ENCODE measurements at regions not wholly inside any gene's neighbourhood (a gene's known extent, or its start where the extent isn't known, plus 50 kb on each side); places are given as distances from the start of the nearest gene placed in this dataset.
"Not testable (repeated sequence)": the region's sequence is repeated elsewhere in the genome, so short reads cannot be mapped to it uniquely, and the experiment has no call there.

DNA sequence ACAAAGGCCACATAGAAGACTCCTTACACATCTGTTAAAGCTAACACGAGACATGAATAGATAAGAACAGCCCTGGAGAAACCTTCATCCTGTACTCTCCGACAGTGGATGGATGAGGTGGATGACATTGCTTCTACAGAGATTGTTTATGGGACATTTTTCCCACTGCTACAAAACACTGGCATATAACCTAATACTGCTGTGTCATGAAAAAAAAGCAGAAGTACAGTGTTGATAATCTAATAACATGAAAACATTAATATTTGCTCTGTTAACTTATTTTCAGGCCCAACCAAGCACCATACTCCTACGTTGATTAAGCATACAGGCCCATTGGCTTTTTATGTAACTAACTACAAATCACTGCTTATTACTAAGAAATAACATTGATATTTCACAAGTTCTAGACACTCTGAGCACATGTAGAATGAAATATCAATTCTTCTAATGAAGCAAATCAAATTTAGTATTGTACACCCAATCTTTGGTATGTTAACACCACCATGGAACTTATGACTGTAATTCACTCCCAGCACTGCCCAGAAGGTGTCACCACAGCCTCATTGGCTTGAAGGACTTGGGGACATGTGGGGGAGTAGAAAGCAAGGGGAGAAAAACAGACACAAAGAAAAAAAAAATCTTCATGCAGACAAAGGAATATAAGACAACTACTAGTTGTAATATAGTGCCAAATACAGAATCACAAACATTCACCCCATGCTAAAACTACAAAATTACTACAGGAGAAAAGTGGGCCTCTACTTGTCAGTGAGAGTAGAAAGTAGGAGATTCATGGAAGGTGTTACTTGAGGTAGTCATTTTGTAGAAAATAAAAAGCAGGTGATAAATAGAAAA is 330.0 kb upstream of the PMFBP1 start:
- DNase-seq: peak; percentile 26

DNA sequence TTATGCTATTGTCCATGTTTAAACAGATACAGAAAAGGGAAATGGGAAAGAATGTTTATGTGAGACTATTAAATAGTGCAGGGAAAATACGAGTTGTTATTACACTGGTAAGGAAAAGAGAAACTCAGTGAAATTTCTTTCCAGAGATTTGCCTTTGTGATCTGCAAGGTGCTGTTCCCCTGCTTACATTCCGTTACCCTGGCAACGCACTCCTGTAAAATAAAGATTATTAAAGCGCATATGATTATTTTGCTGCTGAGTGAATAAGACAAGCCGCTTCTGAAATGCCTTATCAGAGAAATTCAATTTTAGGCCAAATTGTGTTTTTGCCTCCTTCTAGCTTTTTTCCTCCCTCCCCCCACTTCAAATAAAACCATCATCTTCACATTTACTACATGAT is 328.6 kb upstream of the PMFBP1 start:
- DNase-seq: no peak

DNA sequence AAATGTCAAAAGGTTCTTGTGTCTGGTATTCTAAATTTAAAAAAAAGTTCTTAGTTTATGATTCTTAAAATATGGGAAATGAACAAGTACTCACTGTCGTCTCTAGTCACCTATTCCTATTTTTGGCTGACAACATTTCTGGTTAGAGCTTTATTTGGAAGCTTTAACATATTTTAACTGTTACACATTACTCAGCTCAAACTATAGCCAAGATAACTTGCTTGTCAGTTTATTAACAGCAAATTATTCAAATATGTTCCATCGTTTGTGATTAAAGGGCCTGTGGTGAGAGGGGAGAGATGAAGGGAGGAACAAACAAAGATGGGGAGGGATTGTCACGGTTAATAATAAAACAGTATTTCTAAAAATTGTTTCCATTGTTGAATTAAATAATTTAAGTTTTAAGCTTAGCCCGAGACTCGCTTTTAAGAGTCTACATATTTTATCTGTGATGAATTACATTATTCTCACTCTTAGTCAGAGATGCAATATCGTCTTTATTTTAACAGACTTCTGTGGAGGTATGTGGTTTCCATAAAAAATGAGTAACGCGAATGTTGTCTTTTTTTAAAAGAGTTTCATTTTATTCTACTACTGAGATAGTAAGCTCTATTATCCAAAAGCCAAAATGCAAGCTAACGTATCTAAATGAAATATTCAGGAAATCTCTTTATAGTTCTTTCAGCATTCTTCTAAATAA is 321.9 kb upstream of the PMFBP1 start:
- no peak for DNase-seq

DNA sequence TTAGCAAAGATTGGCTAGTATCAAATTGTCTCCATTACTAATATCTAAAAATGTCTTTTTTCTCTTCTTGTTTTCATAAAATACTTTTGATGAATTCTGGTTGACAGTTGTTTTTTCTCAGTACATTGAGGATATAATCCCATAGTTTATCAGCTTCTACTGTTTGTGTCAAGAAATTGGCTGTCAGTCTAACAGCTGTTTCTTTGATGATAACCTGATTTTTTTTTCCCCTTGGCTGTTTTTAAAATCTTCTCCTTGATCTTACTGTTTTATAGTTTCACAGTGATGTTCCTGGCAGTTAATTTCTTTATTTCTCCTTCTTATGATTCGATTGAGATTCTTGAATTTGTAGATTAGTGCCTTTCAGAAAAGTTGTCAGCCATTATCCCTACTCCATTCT is 315.3 kb upstream of the PMFBP1 start:
- DNase-seq: no peak

DNA sequence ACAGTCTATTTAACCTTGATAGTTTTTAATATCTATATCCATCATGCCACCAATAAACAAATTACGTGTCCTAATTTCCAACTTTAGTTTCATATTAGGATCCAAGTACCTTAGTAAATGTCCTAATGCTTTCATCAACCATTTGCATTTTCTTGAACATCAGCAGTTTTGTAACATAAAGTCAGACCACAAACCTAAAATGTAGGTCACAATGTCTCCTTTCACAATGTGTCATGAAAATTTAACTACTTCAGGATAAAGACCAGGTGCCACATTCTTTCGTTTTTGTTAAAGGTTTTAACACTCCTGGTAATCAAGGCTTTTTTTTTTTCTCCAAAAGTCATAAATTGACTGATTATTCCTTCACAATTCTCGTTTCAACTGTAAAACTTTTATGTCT is 310.7 kb upstream of the PMFBP1 start:
- DNase-seq: no peak

DNA sequence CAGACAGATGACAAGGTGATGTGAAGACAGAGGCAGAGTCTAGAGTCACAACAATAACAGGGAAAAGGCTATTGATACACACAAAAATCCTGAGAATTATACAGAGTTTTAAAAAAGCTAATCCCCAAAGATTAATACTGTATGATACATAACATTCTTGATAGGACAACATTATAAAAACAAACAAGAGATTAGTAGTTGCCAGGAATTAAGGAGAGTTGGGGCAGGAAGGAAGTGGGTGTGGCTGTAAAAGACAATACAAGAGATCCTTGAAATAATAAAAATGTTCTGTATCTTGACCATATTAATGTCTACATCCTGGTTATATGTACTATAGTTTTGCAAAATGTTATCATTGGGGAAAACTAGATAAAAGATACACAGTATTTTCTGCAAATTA is 309.5 kb upstream of the PMFBP1 start:
- no peak for DNase-seq

DNA sequence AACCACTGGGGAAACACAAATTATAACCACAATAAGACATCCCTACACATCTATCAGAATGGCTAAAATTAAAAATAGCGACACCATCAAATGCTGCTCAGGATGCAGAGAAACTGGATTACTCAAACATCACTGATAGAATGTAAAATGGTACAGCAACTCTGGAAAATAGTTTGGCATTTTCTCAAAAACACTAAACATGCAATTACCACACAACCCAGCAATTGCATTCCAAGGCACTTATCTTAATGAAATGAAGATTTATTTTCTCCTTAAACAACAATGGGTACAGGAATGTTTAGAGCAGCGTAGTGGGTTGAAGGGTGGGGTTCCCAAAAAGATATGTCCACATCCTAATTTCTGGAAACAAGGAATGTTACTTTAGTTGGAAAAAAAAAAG is 309.0 kb upstream of the PMFBP1 start:
- no peak for DNase-seq

DNA sequence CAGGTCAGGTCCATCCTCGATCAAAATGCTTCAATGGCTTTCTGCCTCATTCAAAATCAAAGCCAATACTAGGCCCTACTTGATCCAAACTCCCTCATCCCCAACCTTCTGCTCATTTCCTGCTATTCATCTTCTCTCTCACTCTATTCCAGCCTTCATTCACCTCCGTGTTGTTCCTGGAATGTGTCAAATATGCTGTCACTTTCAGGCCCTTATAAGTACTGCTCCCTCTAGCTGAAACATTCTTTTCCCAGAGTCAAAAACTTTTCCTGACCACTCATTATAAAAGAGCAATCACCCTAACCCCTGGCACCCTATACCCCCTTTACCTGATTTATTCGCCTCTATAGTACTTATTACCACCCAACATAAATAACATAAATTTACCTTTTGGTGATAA is 303.7 kb upstream of the PMFBP1 start:
- no peak for DNase-seq

DNA sequence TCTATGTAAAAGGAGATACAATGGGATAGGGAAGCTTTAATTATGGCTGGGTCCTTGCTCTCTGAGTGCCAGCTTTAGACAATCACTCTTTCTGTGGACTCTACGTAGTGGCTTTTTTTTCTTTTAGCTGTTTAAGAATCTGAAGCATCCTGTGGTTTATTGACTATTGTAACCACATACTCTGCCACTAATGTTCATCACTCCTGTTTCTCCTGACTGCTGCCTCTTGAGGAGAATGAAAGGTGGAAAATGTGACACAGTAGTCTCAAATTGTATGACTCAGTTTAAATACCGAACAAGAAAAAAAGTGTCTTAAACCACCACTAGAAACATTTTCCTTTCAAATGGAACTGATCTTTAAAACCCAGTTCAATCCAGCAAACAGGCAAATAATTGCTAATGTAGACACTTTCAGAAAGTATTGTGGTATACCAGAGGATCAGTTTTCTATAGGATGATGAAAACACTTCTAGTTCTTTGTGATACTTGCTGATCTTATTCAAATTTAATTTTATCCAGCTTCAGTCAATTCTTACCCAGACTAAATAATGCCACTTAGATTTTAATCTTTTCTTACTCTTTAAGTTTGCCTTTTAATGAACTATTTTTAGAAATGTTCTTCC is 302.7 kb upstream of the PMFBP1 start:
- no peak for DNase-seq

DNA sequence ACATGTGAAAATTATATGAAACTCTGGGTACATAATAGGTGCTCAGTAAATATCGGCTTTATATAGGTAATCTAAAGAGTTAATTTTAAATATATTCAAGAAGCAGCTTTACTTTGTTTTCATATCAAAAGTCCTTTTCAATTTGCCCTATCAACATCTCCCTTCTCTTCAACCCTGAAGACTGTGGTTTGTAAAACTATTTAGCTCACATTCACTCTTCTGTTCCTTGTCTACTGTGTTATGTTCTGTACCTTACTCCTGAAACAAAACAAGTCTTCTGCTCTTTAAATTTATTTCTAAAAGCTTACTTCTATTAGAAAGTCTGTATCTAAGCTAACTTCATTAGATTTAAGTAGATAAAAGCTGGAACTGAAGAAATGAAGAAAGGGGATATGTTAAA is 301.7 kb upstream of the PMFBP1 start:
- DNase-seq: no peak

DNA sequence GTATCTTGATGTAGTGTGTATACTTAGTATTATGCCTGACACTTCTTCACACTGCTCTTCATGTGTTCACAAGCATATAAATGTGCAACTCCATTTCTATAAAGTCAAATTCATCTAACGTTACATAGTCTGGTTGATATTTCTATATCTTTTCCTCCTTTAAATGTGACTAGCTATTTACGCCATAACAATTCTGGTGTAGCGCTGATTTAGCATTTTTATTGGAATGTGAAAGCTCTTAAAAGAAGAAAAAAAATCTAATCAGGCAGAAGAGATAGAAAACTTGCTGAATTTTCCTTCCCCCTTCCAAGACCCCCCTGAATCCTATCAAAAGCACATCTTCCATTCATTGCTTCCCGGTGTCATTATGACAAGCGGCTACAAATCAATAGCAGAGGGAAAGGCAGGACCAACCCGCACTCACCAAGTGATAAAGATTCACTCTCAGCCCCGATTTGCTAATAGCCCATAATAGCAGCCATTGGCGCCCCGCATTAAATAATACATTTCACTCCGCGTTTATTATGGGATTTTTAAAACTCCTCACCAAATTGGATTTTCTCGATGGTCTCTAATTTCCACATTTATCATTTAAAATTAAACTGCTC is 299.5 kb upstream of the PMFBP1 start:
- no peak for DNase-seq

DNA sequence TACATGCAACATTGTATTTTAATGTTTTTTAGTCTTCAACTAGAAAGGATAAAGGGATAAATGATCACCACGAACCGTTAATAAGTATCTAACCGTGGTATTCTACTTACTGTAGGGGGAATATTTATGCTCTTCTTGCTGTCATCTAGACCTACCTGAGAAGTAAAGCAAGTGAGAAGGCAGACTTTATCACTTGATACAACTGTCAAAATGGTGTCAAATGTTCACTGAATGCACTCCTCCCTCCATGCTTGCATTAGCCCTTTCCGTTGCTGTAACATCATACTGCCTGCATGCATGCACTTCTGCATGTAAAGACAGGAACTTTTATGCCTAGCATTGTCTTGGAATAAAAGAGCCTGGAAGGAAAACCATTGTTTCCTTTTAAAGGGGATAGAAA is 298.6 kb upstream of the PMFBP1 start:
- no peak for DNase-seq

DNA sequence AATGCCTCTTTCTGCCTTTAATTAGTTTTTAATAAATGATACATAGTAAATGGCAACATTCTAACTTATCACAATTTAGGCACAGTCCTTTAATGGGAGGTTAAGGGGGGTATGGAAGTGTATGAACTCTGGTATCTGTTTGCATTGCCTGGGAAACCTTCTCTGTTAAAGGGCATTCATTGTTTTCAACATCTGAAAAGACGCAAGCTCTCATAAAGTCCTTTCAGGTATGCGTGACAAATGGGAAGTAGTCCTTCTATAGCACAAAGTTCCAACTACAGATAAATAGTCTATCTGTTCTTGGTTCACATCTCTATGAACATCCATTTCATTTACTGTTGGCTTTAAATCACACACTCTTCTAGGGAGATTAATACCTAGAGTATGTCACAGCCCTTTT is 298.0 kb upstream of the PMFBP1 start:
- no peak for DNase-seq

DNA sequence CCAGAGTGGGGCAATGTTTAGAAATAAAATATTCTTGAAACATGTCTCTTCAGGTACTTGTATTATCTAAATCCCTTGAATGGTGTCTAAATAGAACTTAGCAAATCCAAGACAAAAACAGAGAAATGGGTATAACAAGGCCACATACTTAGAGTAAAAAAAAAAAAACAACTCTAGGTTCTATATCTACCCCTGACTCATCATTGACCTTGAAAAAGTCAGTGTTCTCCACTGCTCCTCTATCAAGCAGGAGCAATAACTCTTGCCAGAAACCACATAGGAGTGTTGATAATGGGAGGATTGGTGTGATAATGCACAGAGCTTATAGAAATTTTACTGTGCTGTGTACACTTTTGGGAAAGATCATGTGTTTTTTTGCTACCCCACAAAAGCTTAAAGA is 296.6 kb upstream of the PMFBP1 start:
- DNase-seq: no peak

DNA sequence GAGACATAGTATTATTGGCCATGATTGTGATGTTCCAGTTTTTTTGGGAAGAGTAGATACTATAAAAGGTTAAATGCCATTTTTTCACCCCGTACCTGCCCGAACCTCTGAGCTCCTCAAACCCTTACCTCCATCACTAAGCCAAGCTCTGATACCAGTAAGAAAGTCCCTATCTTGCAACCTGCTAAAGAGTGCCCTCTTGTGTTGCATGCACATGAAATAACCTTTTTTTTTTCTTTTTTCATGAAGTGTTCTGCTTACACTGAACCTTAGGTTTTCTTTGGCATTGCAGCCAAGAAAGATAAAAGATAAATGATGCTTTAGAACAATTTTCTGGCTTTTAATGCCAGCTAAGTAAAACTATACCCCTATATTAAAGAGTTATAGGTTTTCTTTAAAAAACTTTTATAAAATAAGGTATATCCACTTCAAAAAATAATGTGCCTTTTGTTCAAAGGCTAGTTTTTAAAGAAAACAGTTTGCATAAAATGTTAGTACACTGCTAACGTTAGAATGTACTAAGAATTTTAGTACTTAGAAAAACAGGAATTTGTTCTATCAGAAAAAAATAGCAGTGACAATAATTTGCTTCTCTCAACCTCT is 295.3 kb upstream of the PMFBP1 start:
- no peak for DNase-seq

DNA sequence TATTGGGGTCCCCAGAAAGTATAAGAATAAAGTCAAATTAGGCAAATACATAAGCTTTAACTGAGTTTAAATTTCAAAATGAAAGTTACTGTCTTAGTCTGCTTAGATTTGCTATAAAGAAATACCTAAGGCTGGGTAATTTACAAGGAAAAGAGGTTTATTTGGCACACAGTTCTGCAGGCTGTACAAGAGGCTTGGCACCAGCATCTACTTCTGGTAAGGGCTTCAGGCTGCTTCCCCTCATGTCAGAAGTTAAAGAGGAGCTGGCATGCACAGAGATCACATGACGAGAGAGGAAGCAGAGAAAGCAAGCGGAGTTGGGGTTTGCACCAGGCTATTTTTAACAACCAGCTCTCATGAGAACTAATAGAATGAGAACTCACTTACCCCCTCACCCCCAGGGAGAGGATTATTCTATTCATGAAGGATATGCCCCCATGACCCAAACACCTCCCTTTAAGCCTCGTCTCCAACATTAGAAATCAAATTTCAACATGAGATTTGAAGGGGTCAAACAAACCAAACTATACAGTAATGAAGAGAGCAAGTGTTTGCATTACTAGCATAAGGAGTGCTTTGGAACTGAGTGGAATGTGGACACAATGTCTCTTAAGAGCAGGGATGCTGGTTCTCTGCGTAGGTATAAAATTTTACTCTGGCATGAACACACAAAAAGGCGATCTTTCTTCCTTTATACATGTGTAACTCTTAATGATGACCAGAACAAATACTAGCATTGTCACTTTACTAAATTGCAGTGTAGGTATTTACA is 292.8 kb upstream of the PMFBP1 start:
- DNase-seq: no peak

DNA sequence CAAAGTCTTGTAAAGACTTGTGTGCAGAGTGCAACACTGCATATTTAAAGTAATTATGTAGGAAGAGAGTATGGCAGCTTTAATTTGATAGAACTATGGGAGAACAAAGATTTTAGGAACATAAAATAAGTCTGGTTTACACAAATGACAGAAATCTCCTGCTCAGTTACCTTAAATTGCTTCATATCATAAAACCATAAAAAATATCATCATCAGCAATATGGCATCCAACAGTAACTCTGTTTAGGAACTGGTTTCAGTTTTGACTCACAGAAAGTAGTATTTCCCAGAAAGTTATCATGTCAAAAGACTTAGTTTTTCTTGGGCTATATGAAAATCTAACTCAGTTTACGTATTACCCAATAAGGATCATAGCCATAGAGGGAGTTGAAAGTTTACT is 292.1 kb upstream of the PMFBP1 start:
- DNase-seq: no peak

DNA sequence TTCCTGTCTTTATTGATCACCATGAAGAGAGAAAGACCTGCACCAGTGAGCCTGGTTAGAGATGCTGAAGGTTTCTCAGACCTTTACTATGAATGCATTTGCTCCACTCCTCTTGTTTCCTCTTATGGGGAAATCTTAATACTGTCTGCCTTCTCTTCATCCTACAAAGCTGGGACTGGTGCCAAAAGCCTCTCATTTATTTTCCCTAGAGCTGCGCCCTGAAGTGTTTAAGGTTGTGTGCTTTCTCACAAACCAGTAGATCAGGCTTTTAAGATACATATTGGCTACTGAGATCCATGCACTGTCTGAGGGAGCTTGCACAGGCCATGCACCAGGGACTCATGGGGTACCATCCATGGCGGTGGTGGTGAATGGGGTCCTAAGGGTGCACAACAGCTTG is 286.1 kb upstream of the PMFBP1 start:
- DNase-seq: no peak

DNA sequence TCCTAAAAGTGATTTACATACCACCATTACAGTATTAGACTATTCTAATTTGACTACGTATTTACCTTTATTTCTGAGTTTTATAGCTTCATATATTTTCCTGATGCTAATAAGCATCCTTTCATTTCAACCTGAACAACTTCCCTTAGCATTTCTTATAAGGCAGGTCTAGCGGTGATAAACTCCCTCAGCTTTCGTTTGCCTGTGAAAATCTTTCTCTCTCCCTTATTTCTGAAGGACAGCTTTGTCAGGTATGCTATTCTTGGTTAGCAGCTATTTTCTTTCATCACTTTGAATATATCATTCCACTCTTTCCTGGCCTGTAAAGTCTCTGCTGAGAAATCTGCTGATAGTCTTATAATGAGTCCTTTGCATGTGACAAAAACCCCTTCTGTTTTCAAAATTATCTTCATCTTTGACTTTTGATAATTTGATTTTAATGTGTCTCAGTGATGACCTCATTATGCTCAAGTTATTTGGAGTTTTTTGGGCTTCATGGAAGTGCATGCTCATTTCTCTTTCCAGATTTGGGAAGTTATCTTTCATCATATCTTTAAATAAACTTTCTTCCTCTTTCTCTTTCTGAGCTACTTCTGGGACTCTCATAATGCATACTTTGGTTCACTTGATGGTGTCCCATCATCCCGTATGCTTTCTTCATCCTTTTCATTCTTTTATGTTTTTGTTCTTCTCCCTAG is 285.4 kb upstream of the PMFBP1 start:
- no peak for DNase-seq

DNA sequence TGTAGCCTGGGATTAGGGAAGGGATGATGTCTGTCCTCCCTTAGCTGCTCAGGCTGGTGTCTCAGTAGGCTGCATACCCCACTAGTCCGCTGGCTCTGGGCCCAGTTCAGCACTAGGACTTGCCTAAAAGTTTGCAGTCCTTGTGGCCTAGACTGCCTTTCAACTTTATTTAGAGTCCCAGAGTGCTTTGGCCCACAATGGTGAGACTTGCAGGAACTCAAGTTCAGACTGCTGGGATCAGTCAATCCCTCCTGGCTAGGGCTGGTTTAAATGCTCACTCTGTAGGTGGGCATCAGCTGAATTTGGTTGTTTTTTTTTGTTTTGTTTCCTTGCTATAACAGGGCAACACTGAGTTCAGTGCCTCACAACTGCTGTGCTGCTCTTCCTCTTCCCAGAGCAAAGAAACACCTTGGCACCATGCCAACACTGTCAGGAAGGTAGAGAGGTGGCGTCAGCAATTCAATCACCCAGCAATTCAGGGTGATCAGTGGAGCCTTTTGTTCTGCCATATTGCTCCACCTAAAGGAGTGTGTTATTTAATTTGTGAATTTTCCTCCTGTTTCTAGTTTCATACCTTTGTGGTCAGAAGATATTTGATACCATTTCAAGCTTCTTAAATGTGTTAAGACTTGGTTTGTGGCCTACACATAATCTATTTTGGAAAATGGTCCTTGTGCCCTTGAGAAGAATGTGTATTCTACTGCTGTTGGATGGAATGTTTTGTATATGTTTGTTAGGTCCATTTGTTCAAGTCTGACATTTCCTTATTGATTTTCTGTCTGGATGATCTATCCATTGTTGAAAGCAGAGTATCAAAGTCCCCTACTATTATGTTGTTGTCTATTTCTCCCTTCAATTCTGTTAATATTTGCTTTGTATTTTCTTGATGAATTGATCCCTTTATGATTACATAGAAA is 284.0 kb upstream of the PMFBP1 start:
- DNase-seq: no peak

DNA sequence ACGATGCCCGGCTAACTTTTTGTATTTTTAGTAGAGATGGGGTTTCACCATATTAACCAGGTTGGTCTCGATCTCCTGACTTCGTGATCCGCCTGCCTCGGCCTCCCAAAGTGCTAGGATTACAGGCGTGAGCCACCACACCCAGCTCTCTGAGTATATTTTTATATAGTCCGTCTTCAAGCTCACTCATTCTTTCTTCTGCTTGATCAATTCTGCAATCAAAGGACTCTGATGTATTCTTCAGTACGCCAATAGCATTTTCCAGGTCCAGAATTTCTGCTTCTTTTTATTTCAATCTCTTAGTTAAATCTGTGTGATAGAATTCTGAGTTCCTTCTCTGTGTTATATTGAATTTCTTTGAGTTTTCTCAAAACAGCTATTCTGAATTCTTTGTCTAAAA is 281.9 kb upstream of the PMFBP1 start:
- not testable (repeated sequence) for DNase-seq
